Islet of Langerhans (tissue), 1 donor: ENCODE measurements at regions not wholly inside any gene's neighbourhood (a gene's known extent, or its start where the extent isn't known, plus 50 kb on each side); places are given as distances from the start of the nearest gene placed in this dataset.

ENCODE experiments used
- FAIRE-seq: peaks from one replicate; lab custom pipeline; 2011; peaks lifted over from hg19 to GRCh38; lab: Jason Lieb, UNC

GRCh38 chr4:17336524-17336961 is 175.3 kb downstream of the QDPR start:
- FAIRE-seq = no peak

GRCh38 chr4:17336069-17336468 is 175.8 kb downstream of the QDPR start:
- no peak for FAIRE-seq

GRCh38 chr4:17335371-17335770 is 176.5 kb downstream of the QDPR start:
- FAIRE-seq = no peak

- no peak for FAIRE-seq
Observed at GRCh38 chr4:17332478-17332877, 179.4 kb downstream of the QDPR start.

GRCh38 chr4:17329046-17329445 is 182.8 kb downstream of the QDPR start:
- FAIRE-seq = no peak

- no peak for FAIRE-seq
Observed at GRCh38 chr4:17328141-17328815, 183.6 kb downstream of the QDPR start.

GRCh38 chr4:17327591-17327990 is 184.3 kb downstream of the QDPR start:
- FAIRE-seq = no peak

GRCh38 chr4:17326756-17327155 is 185.1 kb downstream of the QDPR start:
- FAIRE-seq = no peak

GRCh38 chr4:17325098-17325497 is 186.8 kb downstream of the QDPR start:
- no peak for FAIRE-seq

GRCh38 chr4:17324386-17324830 is 187.5 kb downstream of the QDPR start:
- no peak for FAIRE-seq

- FAIRE-seq = peak; percentile 24
Observed at GRCh38 chr4:17323554-17324385, 188.1 kb downstream of the QDPR start.

- no peak for FAIRE-seq
Observed at GRCh38 chr4:17322514-17322913, 189.4 kb downstream of the QDPR start.

- FAIRE-seq = no peak
Observed at GRCh38 chr4:17320046-17320445, 191.8 kb downstream of the QDPR start.

GRCh38 chr4:17317526-17317925 is 194.4 kb downstream of the QDPR start:
- FAIRE-seq = no peak

GRCh38 chr4:17316566-17316965 is 195.3 kb downstream of the QDPR start:
- no peak for FAIRE-seq

GRCh38 chr4:17315459-17315858 is 196.4 kb downstream of the QDPR start:
- FAIRE-seq = no peak

GRCh38 chr4:17313194-17313593 is 198.7 kb downstream of the QDPR start:
- no peak for FAIRE-seq

- no peak for FAIRE-seq
Observed at GRCh38 chr4:17310269-17310652, 201.6 kb downstream of the QDPR start.

- no peak for FAIRE-seq
Observed at GRCh38 chr4:17309567-17310268, 202.2 kb downstream of the QDPR start.

GRCh38 chr4:17301869-17302268 is 210.0 kb downstream of the QDPR start:
- FAIRE-seq = no peak

- no peak for FAIRE-seq
Observed at GRCh38 chr4:17301266-17301665, 210.6 kb downstream of the QDPR start.

- no peak for FAIRE-seq
Observed at GRCh38 chr4:17296921-17297890, 214.7 kb downstream of the QDPR start.
